Transverse colon (tissue), 4 donors: ENCODE measurements at regions not wholly inside any gene's neighbourhood (a gene's known extent, or its start where the extent isn't known, plus 50 kb on each side); places are given as distances from the start of the nearest gene placed in this dataset.

Experiments
- CTCF ChIP-seq, 5 experiments: fragments of 200-600 bp in 3 of 5; fragments of 450-650 bp in 2 of 5; sonication (generic) in 3 of 5; IDR thresholded peaks; 1 replicate in 2 of 5; 2 replicates in 3 of 5; pipeline ENCODE4 v1.5.1; 2016 to 2017; ENCODE audit warnings: antibody characterized with exemption in 5 of 5, inconsistent platforms in 3 of 5, mild to moderate bottlenecking in 2 of 5, moderate library complexity in 1 of 5
- EP300 ChIP-seq: sonication (generic); formaldehyde crosslinking; IDR thresholded peaks from one replicate; pipeline ENCODE4 v1.6.1; 2017; ENCODE audit warnings: antibody characterized with exemption, low read depth
- POLR2A ChIP-seq: fragments of 450-650 bp; IDR thresholded peaks from one replicate; pipeline ENCODE4 v1.6.1; 2016; ENCODE audit warnings: antibody characterized with exemption, mild to moderate bottlenecking, moderate library complexity
- POLR2AphosphoS5 ChIP-seq, 3 donors: sonication (generic); formaldehyde crosslinking; IDR thresholded peaks; one replicate each; pipeline ENCODE4 v1.6.1; 2016; ENCODE audit warnings: antibody characterized with exemption in 3 of 3

DNA sequence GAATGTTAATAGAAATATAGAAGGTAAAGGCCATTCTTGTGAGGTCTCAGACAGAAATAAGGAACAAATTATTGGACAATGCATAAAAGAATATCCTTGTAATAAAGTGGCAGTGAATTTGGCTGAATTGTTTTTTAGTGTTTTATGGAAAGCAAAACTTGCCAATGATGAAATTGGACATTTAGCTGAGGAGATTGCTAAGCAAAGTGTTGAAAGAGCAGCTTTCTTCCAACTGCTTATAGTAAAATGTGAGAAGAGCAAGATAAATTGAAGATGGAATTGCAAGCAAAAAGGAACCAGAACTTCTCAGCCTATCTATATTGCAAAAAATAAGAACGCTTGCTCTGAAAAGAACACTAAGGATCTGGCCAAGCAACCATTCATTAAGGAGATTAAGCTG, 245.7 kb downstream of the MREG start:
- TF ChIP-seq CTCF (IDR thresholded peaks at IDR 0.05) (no peak), EP300 (no peak), POLR2AphosphoS5 (IDR thresholded peaks at IDR 0.05) (no peak), POLR2A (no peak)
